ENCODE measurements at regions not wholly inside any gene's neighbourhood (a gene's known extent, or its start where the extent isn't known, plus 50 kb on each side); places are given as distances from the start of the nearest gene placed in this dataset.

DNA sequence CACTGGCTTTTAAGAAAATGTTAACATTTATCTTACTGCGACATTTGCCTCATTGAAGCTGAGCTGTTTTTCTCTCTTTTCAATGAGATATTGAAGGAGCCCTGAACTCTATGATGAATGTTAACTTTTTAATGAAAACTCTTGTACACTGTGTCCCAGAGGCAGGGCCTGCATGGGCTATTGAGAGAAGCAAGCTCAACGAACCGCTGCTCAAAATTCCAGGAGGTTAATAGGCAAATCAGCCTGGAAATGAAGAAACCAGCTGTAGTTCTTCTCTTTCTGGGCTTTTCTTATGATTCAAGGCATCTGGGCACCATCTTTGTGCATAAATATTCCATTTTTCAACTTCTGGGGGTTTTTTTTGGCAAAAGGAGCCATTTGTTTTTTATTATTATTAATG is 168.4 kb upstream of the NPVF start:
- DNase-seq (ENCODE audit: low read depth), result no peak

- DNase-seq (ENCODE audit: low read depth), result no peak
These were observed 170.1 kb upstream of the NPVF start for GRCh38 chr7:25398418-25398817.

- no peak for DNase-seq (ENCODE audit: low read depth)
These were observed 170.9 kb upstream of the NPVF start for GRCh38 chr7:25399000-25399750.

GRCh38 chr7:25402532-25402931 is 174.2 kb upstream of the NPVF start:
- DNase-seq (ENCODE audit: low read depth), result no peak

- DNase-seq (ENCODE audit: low read depth), result no peak
These were observed 177.4 kb upstream of the NPVF start for GRCh38 chr7:25405736-25406135.

DNA sequence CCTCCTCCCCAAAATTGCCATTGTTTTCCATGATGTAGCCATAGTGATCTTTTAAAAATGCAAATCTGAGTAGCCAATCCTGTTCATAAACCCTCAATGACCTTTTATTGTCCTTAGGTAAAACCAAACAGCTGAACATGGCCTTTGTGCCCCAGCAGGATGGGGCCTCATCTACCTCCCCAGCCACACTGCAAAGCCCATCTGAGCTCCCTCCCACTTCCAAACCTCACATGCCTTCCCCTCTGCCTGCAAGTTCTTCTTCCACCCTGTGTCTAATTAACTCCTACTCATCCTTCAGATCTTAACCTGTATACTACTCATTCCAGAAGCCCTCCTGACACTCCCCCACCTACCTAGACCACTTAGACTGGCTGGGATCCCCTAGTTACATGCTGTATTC is 178.8 kb upstream of the NPVF start:
- no peak for DNase-seq (ENCODE audit: low read depth)

DNA sequence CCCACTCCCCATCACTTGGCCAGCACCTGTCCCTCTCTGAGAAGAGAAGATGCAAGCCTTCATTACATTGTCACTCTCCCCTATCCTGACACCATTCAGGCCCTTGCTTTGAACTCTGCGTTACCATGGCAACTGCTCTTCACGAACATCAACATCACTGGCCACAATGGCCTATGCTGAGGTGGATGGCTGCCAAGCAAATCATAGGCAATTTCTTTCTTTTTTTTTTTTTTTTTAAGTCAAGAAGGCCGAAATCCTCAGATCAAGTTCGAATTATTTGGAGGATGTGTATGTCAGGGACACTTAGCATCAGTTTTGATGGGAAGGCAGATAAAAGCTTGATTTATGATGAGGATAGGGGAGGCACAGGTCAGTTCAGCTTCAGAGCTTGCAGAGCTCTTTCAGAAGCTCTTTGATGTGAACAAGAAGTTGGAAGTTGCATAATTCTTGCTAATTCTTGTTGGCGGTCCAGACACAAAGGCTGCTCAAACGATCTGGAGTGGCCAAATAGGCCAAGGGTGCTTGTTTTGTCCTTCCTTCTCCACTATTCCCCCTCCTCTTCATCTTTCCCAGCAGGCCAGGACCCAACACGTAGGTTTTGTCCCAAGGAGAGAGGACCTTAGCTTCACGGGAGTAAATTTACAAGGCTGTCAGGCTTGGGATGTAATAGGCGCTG is 179.9 kb upstream of the NPVF start:
- DNase-seq (ENCODE audit: low read depth), result no peak

GRCh38 chr7:25408876-25409275 is 180.6 kb upstream of the NPVF start:
- DNase-seq (ENCODE audit: low read depth), result no peak

DNA sequence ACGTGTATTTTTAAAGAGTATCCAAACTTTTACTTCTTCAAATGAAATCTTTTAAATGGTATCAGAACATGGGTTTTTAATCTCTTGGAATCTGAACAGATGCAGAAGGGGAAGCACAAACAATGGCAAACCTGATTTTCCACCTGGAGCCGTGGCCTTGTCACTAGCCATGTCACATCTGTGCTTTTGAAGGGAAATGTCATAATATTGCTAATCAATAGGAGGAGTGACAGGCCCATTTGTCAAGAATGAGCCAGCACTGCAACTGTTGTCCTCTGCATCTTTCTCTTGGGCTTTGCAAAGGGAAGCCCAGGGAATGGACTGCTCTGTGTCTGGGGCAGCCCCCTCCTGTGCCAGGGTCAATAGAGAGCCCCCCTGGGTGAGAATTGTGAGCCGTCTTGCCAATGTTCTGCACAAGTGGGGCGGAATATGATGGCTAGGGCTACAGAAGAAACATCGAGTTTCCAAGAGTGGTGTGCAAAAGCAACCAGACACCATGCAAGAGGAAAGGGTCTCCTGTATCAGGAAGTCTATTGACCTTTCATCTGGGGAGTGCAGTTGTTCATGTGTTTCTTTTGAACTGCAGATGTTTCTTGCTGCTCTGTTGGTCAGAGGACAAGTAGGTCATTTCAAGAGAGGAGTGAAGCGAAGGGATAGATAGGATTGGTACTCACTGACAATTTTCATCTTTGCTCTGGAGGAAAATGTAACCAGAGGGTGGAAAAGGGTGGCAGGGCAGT is 181.8 kb upstream of the NPVF start:
- DNase-seq (ENCODE audit: low read depth), result no peak

- DNase-seq (ENCODE audit: low read depth), result no peak
These were observed 192.5 kb upstream of the NPVF start for GRCh38 chr7:25420771-25421170.

DNA sequence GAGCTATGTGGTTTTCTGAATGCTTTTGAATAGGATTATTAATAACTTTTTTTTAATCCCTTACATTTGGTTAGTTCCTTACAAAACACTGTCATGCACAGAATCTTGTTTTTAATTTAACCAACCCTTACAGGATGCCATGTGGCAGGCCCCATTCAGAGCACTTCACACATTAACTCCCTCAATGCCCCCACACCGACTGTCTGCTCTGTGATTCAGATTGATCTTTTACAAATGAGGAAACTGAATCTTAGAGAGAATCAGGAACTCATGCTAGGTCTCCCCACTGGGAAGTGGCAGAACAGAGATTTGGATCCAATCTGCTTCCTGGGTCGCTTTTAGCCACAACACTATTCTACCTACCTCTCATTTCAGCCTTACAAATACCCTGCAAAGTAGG is 195.8 kb upstream of the NPVF start:
- DNase-seq (ENCODE audit: low read depth), result no peak

- no peak for DNase-seq (ENCODE audit: low read depth)
These were observed 196.6 kb upstream of the NPVF start for GRCh38 chr7:25424855-25425254.

DNA sequence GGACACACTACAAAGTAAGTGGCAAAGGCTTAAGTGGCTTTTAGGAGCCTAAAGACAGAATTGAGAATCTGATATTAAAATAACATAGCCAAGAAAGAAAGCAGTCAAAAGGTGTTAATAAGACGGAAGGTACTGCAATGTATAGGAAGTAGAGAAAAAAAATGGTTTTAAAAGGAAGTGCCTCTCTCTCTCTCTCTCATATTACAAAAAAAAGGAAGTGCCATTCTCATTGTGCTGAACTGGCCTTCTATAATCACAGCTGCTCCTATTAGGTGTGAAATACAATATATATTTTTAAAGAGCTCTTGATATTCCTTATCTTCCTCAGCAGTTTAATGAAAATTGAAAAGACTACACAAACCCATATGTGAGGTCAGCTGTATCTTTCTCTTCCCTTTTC is 199.4 kb upstream of the NPVF start:
- DNase-seq (ENCODE audit: low read depth), result no peak

- no peak for DNase-seq (ENCODE audit: low read depth)
These were observed 201.4 kb upstream of the NPVF start for GRCh38 chr7:25429731-25430130.

GRCh38 chr7:25430200-25430931 is 202.1 kb upstream of the NPVF start:
- no peak for DNase-seq (ENCODE audit: low read depth)

DNA sequence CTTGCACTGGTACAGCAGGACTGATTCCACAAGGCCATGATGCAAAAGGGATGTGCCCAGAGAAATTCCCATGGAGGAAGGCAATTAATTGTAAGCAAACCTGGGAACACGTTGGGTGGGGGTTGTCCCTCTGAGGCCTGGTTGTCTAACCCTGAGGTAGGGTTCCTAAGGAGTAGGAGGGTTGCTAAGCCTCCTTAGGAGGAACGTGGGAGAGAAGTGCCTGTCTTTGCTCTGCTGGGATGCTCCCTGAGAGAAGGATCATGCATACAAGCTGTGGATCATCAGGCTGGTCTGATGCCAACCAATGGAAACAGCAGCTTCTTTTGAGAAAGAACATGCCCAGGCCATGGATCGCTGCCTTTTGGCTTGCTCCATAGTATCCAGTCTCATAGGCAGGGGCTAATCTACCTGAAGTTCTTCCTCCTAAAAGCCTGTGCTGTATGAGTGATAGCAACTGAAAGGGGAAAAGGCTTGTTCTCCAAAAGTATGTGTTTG is 203.7 kb upstream of the NPVF start:
- no peak for DNase-seq (ENCODE audit: low read depth)

DNA sequence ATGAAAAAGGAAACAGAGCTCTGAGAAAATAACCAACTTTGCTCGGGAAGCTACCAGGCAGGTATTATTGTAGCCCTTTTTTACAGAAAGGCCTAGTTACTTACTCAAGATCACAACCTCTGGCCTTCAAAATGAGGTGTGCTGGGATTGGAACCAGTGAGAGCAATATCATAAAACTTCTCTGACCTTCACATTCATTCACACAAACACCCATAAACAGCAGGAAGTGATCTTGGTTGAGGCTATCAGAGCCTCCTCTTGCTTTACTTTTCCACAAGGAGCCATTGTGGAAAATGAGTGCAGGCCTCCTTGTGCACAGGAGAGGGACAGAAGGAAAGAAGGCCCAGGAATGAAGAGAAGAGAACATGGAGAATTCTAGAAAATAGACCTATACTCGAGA is 204.5 kb upstream of the NPVF start:
- no peak for DNase-seq (ENCODE audit: low read depth)

- no peak for DNase-seq (ENCODE audit: low read depth)
These were observed 208.1 kb upstream of the NPVF start for GRCh38 chr7:25436413-25436812.

- no peak for DNase-seq (ENCODE audit: low read depth)
These were observed 209.0 kb upstream of the NPVF start for GRCh38 chr7:25437308-25437707.

DNA sequence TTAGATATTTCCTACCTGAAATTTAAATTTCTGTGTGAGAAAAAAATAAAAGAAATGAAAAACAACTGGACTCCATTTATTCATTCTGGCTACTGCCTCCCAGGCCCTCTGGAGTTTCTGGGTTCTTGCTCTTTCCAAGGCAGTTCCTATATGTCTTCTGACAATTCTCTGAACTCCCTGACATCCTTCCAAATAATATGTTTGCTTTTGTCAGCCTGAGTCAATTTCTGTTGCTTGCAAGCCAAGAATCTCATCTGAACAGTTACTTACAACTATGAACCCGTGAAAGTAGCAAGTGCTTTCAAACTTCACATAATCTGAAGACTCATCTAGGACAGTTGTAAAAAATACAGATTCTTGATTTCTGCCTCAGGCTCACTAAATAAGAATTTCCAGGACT is 216.7 kb upstream of the NPVF start:
- DNase-seq (ENCODE audit: low read depth), result no peak

- DNase-seq (ENCODE audit: low read depth), result no peak
These were observed 220.0 kb upstream of the NPVF start for GRCh38 chr7:25448301-25448700.

GRCh38 chr7:25454020-25454419 is 225.7 kb upstream of the NPVF start:
- DNase-seq (ENCODE audit: low read depth), result no peak
